ENCODE measurements at regions not wholly inside any gene's neighbourhood (a gene's known extent, or its start where the extent isn't known, plus 50 kb on each side); places are given as distances from the start of the nearest gene placed in this dataset.
"Not testable (repeated sequence)": the region's sequence is repeated elsewhere in the genome, so short reads cannot be mapped to it uniquely, and the experiment has no call there.

DNA sequence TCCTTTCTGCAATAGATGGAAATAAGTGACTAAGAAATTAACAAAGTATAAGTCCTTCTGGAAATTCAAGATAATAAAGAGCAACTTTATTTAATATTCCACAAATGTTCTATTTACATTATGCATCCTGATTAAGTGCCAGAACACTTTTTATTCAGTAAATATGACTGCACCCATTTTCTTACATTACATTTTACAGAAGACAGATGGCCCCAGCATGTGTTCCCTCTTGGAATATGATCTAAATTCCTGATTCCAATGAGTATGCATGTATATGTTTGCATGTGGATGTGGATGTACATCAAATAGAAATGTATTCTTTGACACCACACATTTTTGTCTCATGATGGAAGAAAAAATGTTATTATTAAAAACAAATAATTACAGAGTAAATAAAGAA, 628.7 kb upstream of the SEMA3D start:
- no peak for DNase-seq (ENCODE audit: low read depth in 2 of 3, low spot score in 2 of 3)

DNA sequence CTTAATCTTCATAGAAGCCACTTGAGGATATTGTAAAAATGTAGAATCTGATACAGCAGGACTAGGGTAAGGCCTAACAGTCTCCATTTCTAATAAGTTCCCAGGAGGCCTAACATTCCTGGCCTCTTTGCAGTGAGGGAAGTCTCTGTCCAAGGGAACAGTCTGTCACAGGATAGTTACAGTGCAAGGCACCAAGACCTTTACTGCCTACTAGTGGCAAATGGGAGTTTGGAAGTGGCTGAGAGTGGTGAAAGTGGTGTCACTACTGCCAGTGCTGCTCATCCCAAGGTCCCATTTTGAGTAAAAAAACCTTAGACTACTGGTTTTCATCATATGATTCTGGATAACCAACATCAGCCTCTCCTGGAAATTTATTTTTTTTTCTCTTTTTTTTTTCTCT, 619.5 kb upstream of the SEMA3D start:
- no peak for DNase-seq (ENCODE audit: low read depth in 2 of 3, low spot score in 2 of 3)

DNA sequence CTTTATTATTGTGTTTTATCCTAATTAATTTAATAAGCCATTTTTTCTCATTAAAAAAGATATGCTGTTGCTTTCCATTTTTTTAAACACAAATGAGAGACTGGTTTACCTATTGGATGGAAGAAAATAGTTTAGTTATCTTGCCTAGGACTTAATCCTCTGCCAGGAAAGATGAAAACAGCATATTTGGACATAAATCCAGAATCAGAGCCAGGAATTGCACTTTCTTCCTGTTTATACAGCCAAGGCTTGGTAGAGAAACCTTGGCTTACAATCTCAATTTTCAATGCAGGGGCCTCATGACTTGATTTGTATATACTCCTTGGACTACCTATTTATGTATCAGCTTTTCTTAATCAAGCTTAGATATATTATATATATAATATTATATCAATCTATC, 618.8 kb upstream of the SEMA3D start:
- DNase-seq (ENCODE audit: low read depth in 2 of 3, low spot score in 2 of 3), result no peak

DNA sequence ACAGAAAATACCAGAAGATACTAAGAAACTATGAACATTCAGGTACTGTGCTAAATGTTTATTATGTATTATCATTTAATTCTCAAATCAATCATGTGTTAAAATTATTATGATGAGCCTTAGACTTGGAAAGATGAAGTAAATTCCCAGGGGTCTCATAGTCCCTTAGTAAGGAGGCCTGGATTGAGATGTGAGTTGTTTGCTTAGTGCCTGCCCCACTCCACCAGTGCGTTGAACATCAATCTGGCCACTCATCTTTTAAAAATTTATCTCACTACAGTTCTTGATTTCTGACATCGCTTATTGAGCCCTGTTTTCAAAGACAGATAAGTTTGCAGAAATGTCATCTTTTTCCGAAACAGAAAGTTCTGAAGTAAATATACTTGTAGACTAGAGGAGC, 618.4 kb upstream of the SEMA3D start:
- no peak for DNase-seq (ENCODE audit: low read depth in 2 of 3, low spot score in 2 of 3)

DNA sequence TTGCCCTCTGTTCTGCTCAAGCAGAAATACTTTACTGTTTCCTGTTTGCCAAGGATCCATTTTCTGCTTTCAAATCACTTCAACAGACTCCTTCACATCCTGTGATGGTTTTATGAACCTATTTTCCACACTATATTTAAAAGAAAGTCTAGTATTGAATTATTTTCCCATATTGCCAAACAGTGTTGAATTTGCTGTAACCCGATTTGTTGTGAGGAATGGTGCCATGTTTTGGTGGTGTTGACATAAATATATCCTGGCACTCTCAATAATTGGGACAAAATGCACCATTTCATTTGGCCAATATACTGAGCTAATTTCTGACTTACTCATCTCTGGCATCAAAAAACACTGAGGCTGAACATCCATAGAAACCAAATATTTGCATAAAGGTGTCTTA, 615.4 kb upstream of the SEMA3D start:
- DNase-seq (ENCODE audit: low read depth in 2 of 3, low spot score in 2 of 3), result no peak

DNA sequence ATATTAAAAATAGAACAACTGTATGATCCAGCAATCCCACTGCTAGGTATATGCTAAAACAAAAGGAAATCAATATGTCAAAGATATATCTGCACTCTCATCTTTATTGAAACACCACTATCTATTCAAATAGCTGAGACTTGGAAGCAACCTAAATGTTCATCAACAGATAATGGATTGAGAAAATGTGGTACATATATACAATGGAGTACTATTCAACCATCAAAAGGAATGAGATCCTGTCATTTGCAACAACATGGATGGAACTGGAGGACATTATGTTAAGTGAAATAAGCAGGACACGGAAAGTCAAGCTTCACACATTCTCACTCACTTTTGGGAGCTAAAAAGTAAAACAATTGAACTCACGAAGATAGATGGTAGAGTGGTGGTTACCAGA, 610.1 kb upstream of the SEMA3D start:
- DNase-seq (ENCODE audit: low read depth in 2 of 3, low spot score in 2 of 3), result no peak

DNA sequence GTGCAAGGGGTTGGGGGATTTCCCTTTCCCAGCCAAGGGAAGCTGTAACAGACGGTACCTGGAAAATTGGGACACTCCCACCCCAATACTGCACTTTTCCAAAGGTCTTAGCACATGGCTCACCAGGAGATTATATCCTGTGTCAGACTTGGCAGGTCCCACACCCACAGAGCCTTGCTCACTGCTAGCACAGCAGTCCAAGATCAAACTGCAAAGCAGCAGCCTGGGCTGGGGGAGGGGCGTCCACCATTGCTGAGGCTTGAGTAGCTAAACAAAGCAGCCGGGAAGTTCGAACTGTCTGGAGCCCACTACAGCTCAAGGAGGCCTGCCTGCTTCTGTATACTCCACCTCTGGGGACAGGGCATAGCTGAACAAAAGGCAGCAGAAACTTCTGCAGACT, 604.2 kb upstream of the SEMA3D start:
- DNase-seq (ENCODE audit: low read depth in 2 of 3, low spot score in 2 of 3), result not testable (repeated sequence)

DNA sequence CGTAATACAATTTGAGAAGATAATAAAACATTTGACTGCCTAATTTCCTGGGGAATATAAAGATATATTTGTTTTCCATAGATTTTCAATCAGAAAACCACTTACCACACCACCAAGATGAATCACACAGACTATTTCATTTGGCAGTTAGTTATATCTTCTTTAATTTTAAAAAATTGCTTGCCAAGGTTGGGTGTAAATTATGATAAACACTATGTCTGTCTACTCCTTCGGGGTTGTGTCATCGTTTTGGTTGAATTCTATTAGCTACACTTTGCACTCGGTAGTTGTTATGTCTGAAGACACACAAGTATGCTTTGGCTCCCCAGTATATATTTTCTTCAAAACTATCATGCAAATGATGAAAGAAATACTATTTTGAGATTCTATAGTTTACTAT, 594.8 kb upstream of the SEMA3D start:
- DNase-seq (ENCODE audit: low read depth in 2 of 3, low spot score in 2 of 3), result no peak

DNA sequence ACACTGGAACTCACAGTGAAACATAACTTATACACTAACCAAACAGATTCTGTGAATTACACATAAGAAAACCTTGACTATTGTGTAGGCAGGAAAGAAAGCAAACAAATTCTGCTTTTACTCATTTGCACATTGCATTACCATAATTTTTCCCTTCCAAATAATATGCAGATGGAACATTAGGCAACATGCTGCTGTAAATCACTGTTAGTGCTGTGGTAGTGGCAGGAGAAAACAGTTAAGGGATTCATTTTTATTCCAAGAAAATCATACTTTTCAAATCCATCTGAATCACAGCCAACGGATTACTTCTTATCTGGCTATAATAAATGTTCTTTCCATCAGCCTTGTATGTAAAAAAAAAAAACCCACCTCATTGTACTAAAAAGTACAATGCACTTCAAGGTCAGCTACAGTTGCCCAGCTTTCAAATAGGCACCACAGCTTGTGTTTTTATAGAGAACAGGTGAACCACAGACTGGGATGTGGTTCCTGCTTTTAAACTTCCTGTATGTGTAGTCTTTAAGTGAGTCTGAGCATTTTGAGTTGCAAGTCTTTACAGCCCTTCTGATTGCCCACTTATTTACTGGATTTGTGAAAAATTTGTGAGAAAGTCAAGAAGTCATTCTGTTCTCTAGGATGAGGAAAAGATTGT, 590.0 kb upstream of the SEMA3D start:
- peak in 1 of 3 donors; percentile 4 for DNase-seq (ENCODE audit: low read depth in 2 of 3, low spot score in 2 of 3)

DNA sequence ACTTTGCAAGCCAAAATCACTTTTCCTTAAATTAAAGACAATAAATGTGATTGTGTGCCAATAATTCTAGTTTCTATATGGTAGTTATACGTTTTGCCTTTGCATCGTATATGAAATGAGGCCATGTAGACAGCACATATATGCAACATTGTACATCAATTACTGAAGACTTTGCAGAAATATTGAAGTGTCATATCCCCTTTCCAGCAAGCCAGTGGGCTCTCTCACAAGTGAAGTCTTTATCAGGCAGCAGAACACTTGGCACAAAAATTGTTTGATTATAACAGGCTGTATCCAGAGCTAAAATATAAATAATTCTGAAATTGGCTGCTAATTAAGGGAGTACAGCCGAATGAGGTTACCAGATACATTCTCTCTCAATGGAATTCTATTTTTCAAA, 588.6 kb upstream of the SEMA3D start:
- no peak for DNase-seq (ENCODE audit: low read depth in 2 of 3, low spot score in 2 of 3)

DNA sequence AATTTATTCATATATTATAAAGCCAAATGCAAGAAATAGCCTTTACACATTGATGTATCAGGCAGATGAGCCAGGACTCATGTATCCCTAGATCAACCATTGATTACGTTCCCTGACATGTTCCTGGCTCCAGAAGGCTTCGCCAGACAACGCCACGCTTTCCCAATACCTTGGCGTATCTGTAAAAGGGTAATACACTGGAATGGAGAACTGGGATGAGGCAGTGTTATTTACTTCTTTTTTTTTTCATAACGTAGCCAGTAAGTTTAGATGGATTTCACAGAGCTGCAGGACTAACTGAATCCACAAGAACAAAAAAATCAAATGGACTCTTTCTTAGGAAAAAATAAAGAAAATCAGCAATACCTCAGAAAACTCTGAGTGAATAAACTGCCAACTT, 588.1 kb upstream of the SEMA3D start:
- DNase-seq (ENCODE audit: low read depth in 2 of 3, low spot score in 2 of 3), result no peak

DNA sequence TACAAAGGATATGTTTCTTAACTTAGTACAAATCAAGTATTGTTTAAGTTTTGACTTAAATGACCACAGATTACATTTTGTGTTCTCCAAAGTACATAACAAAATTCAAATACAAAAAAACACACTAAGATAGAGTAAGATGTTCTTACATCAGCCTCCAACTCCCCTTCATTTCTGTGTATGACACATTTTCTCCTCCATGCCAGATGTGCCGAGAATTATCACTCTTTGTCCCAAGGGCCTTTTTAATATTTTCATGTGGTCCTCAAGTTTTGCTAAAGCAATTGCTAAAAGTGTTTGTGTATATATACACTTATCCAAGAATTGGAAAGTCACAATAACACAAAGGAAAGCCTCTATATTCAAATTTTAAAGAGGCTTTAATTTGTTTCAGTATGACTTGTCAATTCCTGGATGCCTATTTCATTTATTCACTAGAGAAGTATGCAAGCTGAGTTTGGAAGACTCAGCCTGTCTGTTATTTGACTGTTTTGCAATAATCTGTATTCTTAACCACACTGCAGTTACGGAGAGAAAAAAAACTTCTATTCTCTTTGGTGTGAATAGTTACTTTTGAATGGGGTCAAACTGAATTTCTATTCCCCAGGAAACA, 586.4 kb upstream of the SEMA3D start:
- no peak for DNase-seq (ENCODE audit: low read depth in 2 of 3, low spot score in 2 of 3)

DNA sequence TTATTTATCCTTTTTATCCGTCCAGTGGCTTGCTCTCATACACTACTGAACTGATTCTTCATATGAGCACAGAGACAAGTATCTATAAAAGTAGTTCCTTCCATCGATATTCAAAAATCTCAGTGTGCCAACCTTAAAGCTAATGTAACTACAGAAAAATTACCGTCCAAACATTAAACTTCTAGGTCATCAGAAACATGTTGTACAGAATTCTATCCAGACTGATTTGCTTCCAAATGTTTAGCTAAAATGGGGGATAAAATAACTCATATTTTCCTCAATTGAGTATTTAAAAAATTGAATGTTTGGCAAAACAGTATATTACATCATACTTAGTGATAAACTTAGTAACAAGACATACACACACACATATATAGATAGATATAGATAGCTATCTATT, 584.7 kb upstream of the SEMA3D start:
- DNase-seq (ENCODE audit: low read depth in 2 of 3, low spot score in 2 of 3), result no peak

DNA sequence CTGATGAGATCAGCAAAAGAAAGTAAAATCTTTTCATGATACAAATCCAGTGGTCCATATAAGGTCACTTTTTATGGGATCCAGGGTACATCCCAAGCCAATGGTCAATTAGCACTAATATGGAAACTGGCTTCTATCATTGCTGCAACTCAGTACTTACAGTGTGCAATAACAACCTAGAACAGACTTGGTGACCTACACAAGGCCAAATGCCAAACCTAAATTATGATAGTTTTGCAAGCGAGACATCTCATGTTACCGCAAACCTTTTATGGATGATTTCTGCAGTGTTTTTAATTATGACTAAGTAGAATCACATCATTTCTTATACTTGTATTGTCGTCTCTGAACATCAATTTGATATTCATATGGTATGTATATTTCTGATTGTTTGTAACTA, 583.5 kb upstream of the SEMA3D start:
- DNase-seq (ENCODE audit: low read depth in 2 of 3, low spot score in 2 of 3), result no peak

DNA sequence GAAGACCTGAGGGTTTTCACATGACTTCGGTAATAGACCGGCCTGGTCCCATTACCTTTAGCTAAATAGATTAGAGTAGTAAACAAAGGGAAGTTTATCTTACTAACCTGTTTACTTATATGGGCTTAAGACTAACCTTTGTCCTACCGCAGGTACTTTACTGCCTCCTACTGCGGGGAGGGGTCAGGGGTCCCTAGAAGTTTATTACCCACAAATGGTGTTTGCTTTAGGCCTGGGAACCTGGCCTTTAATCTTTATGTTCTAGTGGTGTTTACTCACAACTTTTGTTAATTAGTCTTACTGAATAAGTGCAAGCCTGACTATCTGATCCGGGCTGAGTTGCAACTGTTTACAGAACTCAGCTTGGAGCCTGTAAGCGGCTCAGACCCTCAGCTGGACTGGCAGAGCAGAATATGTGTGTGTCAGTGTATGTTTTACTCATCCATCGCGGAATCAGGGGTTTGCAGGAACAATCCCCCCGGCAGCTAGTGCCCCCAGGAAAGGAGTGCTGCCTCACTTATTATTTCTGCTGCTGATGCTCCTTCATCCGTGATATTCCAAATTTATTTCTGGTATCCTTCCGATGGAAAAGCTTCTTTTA, 578.9 kb upstream of the SEMA3D start:
- DNase-seq (ENCODE audit: low read depth in 2 of 3, low spot score in 2 of 3), result no peak

DNA sequence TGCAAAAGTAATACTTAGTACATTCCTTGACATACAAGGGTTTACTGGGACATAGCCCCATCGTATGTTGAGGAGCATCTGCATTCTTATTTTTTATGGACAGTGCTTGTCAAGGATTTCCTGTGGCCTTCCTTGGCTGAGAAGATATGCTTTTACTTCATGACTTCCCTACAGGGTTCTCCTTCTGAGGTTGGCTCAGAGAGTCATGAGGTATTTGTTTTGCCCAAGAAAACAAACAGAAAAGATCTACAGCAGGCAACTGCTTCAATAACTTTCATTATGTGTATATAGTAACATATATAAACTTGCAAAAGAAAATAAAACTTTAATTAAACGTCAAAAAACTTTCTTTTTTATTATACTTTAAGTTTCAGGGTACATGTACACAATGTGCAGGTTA, 577.2 kb upstream of the SEMA3D start:
- DNase-seq (ENCODE audit: low read depth in 2 of 3, low spot score in 2 of 3), result no peak

DNA sequence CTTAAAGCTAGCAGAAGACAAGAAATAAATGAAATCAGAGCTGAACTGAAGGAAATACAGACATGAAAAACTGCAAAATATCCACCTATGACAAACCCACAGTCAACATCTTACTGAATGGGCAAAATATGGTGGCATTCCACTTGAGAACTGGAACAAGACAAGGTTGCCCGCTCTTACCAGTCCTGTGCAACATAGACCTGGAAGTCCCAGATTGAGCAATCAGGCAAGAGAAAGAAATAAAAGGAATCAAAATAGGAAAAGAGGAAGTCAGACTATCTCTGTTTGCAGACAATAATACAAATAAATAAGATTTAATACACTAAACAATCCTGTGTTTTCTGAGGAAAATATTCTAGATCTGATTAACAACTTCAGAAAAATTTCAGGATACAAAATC, 570.5 kb upstream of the SEMA3D start:
- DNase-seq (ENCODE audit: low read depth in 2 of 3, low spot score in 2 of 3), result no peak

DNA sequence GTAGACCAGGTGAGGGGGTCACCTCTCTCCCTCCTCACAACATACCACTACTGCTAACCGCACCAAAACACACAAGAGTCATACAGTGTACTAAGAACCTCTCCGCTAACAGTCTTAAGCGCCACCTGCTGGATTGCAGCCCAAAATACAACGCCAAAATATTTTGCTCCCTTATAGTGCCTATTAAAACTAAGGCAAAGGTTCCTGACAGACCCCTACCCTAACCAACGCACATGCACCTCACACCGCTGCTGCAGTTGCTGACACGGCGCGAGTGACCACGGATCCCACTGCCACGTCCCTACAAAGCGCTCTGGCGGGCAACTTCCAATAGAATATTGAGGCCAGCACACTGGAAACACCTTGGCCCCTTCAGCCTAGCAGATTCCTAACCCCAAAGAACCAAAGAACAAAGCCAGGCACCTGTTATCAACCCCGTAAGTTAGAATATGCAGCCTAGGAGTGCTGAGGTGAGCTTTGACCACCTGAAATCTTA, 563.6 kb upstream of the SEMA3D start:
- peak in 2 of 3 donors; percentile 26 to 67 for DNase-seq (ENCODE audit: low read depth in 2 of 3, low spot score in 2 of 3)

DNA sequence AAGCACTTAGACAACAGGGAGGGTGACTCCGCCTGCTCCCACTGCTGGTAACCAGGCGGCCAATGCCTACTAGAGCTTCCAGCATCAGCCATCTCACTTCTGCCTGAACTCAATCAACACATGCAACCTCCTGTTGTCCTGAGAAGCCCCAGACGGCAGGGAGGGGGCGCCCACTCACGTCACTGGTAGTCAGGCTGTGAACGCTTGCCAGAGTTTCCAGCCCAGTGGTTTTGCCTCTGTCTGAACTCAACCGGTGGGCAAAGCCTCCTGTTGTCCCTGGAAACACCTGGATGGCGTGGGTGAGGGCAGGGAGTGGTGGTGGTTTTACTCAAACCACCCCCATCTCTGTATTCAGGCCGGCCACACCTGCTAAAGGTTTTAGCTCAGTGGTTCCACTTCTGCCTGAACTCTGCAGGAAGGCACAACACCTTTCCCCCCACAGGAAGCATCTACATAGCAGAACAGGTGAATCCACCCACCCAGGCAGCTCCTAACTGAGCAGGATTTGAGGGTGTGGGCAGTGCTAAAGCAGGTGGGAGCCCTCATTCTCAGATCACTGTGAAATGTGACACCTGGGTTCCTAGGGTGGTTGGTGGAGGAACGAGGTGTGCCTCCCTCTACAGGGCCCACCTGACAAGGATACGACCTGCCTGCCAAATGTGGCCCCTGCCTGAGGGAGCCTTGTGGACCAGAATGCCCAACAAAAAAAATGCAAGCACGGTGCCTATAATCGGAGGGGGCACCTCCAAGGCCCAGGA, 563.0 kb upstream of the SEMA3D start:
- peak in 1 of 3 donors; percentile 3 for DNase-seq (ENCODE audit: low read depth in 2 of 3, low spot score in 2 of 3)

DNA sequence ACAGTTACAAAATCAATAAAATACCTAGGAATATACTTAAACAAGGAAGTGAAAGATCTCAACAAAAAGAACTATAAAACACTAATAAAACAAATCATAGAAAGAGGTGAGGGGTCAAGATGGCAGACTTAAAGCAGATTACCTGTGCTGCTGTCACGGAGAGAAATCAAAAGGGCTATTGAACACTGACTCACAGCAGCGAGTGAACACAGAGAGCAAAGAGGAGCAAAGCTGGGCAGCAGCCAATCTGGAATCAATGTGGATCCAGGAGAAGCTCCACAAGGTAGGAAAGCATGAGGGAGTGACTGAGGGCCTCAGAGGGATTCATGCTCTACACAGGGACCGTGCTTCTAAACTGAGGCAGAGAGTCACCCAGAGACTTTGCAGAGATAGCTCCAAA, 562.0 kb upstream of the SEMA3D start:
- DNase-seq (ENCODE audit: low read depth in 2 of 3, low spot score in 2 of 3), result no peak

DNA sequence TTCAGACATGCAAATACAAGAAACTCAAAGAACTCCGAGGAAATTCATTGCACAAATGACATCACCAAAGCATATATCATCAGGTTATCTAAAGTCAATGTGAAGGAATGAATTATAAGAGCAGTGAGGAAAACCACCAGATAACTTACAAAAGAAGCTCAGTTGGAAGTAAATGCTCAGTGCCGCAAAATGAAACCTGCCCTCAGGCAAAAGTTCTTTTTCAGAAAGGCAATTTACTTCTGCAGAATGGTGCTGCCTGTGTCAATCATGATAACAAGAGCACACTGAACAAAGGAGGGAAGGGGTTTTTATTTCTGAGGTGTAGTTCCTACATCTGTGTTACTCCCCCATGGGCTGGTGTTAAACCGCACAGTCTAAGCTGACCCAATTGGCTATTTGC, 550.6 kb upstream of the SEMA3D start:
- no peak for DNase-seq (ENCODE audit: low read depth in 2 of 3, low spot score in 2 of 3)

DNA sequence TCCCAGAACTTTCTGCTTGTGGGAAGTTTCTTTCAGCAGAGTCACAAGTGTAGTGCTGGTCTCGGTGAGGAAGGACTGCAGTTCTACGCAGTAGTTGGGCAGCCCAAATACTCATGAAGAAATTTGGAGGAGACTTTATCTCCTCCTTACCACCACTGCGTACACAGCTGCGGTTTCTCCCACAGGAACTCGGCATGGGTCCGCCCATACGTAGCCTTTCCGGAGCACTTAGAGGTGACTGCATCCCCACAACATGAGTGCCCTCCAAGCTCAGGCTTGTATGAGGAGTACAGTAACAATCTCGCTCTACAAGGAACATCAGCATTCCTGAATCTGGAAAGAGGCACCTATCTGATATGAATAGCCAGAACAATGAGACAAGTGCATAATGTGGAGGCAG, 549.2 kb upstream of the SEMA3D start:
- no peak for DNase-seq (ENCODE audit: low read depth in 2 of 3, low spot score in 2 of 3)
